Upper lobe of right lung (tissue), 1 donor: ENCODE measurements at regions not wholly inside any gene's neighbourhood (a gene's known extent, or its start where the extent isn't known, plus 50 kb on each side); places are given as distances from the start of the nearest gene placed in this dataset.

ENCODE experiments used
- ATAC-seq: fragments of 200-7000 bp; cut with Tn5 transposase; one replicate; pipeline ENCODE4 v1.9.1; 2020; ENCODE audit warnings: mild to moderate bottlenecking, moderate library complexity
- DNase-seq: peaks from one replicate; pipeline ENCODE4 v3.0.0-alpha.2; 2020
- H3K27ac ChIP-seq: fragments of 200-600 bp; one replicate; pipeline ENCODE4 v1.8.0; 2022
- H3K27me3 ChIP-seq: fragments of 200-600 bp; one replicate; pipeline ENCODE4 v1.8.0; 2022; ENCODE audit warnings: mild to moderate bottlenecking
- H3K36me3 ChIP-seq: fragments of 200-600 bp; one replicate; pipeline ENCODE4 v1.8.0; 2022
- H3K4me1 ChIP-seq: fragments of 200-600 bp; one replicate; pipeline ENCODE4 v1.8.0; 2022
- H3K4me3 ChIP-seq: fragments of 200-600 bp; one replicate; pipeline ENCODE4 v1.8.0; 2022; ENCODE audit warnings: mild to moderate bottlenecking
- H3K9me3 ChIP-seq: fragments of 200-600 bp; one replicate; pipeline ENCODE4 v1.8.0; 2022
- CTCF ChIP-seq: fragments of 200-600 bp; IDR thresholded peaks from one replicate; pipeline ENCODE4 v1.8.0; 2022; ENCODE audit warnings: antibody characterized with exemption
- intact Hi-C: fragments of 100-400 bp; cut with DNase I; formaldehyde crosslinking; loops from one replicate; pipeline ENCODE4 v1.11.0; 2022
- donor health status: DM: no; HTN: yes; CAD: no; lungs with severe emphysema.

- Histone ChIP-seq H3K4me3 (no peak overlapping the region), H3K27ac (no peak overlapping the region), H3K27me3 (no peaks in the 10 kb centered on the region), H3K36me3 (no peaks in the 10 kb centered on the region), H3K4me1 (no peaks in the 10 kb centered on the region), H3K9me3 (no peaks in the 10 kb centered on the region)
- no peak for TF ChIP-seq CTCF
- DNase-seq: no peak
- intact Hi-C loops: no loop called here
- no peak for ATAC-seq
These were observed 267.7 kb upstream of the BCHE start for GRCh38 chr3:166104938-166105337.

GRCh38 chr3:166100730-166101129 is 263.5 kb upstream of the BCHE start:
- intact Hi-C loops: no loop called here
- no peaks in the 10 kb centered on the region for H3K27me3 ChIP-seq
- ATAC-seq: no peak

GRCh38 chr3:166089575-166089974 is 252.4 kb upstream of the BCHE start:
- intact Hi-C loops: no loop called here
- Histone ChIP-seq H3K36me3 (no peaks in the 10 kb centered on the region), H3K27ac (no peak overlapping the region), H3K9me3 (no peaks in the 10 kb centered on the region), H3K27me3 (no peaks in the 10 kb centered on the region), H3K4me1 (no peaks in the 10 kb centered on the region), H3K4me3 (no peak overlapping the region)
- DNase-seq: no peak
- no peak for TF ChIP-seq CTCF
- no peak for ATAC-seq

More at GRCh38 chr3:166100730-166101129, 263.5 kb upstream of the BCHE start:
- TF ChIP-seq CTCF: no peak
- Histone ChIP-seq H3K27ac (no peak overlapping the region), H3K4me3 (no peak overlapping the region), H3K36me3 (no peaks in the 10 kb centered on the region), H3K9me3 (no peaks in the 10 kb centered on the region), H3K4me1 (no peaks in the 10 kb centered on the region)
- DNase-seq: no peak

- Histone ChIP-seq H3K9me3 (no peaks in the 10 kb centered on the region), H3K4me1 (no peaks in the 10 kb centered on the region), H3K27me3 (no peaks in the 10 kb centered on the region), H3K36me3 (no peaks in the 10 kb centered on the region), H3K27ac (no peak overlapping the region), H3K4me3 (no peak overlapping the region)
- DNase-seq (no peak), ATAC-seq (no peak)
- intact Hi-C loops: no loop called here
- TF ChIP-seq CTCF: no peak
These were observed 248.1 kb upstream of the BCHE start for GRCh38 chr3:166085164-166085856.

- intact Hi-C loops: no loop called here
- H3K4me1 ChIP-seq: no peaks in the 10 kb centered on the region
- H3K27me3 ChIP-seq: no peaks in the 10 kb centered on the region
- no peaks in the 10 kb centered on the region for H3K9me3 ChIP-seq
- DNase-seq (no peak), ATAC-seq (no peak)
- H3K36me3 ChIP-seq: no peaks in the 10 kb centered on the region
- no peak overlapping the region for H3K4me3 ChIP-seq
- TF ChIP-seq CTCF: no peak
- H3K27ac ChIP-seq: no peak overlapping the region
These were observed 242.9 kb upstream of the BCHE start for GRCh38 chr3:166080096-166080495.

- ATAC-seq: no peak
- Histone ChIP-seq H3K4me1 (no peaks in the 10 kb centered on the region), H3K36me3 (no peaks in the 10 kb centered on the region), H3K27ac (no peak overlapping the region), H3K4me3 (no peak overlapping the region), H3K27me3 (no peaks in the 10 kb centered on the region), H3K9me3 (no peaks in the 10 kb centered on the region)
- intact Hi-C loops: no loop called here
- TF ChIP-seq CTCF: no peak
- no peak for DNase-seq
These were observed 234.6 kb upstream of the BCHE start for GRCh38 chr3:166071831-166072230.
